ENCODE measurements at regions not wholly inside any gene's neighbourhood (a gene's known extent, or its start where the extent isn't known, plus 50 kb on each side); places are given as distances from the start of the nearest gene placed in this dataset.
"Not testable (repeated sequence)": the region's sequence is repeated elsewhere in the genome, so short reads cannot be mapped to it uniquely, and the experiment has no call there.

DNA sequence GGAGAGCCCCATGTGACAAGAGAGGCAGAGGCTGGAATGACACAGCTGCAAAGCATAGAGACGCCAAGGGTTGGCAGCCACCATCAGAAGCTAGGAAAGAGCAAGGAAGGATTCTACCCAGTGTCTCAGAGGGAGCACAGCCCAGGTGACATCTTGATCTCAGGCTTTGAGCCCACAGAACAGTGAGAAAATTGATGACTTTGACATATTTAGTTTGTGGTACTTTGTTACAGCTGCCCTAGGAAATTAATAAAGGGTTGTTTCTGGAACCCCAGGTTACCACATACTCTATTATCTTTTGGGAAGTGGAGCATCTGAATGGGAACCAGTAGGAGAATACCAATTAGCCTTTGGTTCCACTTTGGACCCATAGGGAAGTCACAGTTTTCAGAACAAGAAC is 231.7 kb downstream of the ZNF621 start:
- DNase-seq: no peak

DNA sequence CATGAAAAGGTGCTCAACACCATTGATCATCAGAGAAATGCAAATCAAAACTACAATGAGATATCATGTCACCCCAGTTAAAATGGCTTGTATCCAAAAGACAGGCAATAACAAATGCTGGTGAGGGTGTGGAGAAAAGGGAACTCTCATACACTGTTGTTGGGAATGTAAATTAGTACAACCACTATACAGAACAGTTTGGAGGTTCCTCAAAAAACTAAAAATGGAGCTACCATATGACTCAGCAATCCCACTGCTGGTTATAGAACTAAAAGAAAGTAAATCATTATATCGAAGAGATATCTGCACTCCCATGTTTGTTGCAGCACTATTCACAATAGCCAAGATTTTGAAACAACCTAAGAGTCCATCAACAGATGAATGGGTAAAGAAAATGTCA is 238.0 kb downstream of the ZNF621 start:
- DNase-seq: not testable (repeated sequence)

DNA sequence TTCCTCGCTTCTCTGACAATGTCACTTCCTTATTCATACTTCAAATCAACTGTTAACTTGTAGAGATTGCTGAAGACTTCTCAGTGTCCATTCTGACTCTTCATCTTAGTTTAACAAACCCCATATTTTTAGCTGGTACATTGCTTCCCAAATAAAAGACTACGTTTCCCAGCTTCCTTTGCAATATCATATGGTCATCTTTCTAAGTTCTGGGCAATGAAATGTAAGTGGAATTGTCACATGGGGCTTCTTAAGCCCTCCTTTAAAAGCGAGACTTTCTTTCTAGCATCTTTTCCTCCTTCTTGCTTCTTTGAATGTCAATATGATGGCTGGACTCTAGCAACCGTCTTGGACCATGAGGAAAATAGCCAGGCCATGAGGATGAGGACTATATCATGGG is 239.0 kb downstream of the ZNF621 start:
- DNase-seq: no peak

DNA sequence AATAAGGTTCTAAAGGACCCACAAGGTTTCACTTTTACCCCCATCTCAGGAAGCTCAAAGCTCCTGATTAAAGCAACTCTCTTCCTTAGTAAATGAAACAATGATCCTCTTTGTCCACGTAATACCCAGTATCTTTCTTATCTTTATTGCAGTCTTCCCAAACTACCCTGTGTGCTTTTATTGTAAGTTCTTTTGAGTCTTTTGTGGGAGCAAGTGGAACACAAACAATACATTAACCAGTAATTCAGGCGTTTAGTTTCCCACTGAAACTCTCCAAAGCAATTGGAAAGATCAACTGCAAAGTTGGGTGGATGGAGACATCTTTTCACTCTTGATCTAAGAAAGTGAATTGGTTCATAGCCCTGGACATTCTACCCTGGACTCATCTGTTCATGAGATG is 240.0 kb downstream of the ZNF621 start:
- DNase-seq: peak in 1 of 2 experiments; percentile 29

DNA sequence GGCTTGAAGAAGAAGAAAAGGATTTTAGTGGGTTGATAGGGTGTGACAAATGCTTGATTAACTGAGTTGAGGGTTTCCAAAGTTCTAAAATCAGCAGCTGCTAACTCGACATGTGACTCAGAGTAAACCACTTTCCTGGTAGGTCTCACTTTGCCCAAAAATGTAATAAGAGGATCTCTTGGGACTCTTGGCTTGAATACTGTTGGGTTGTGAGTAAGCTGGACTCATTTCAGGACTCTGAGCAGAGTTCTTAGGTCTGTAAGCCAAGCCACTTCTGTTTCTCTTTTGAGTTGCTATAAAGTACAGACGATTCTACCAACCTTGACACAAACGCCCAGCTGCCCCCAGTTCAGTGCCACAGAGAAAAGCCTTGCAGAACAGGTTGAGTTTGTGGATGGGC is 241.1 kb downstream of the ZNF621 start:
- DNase-seq: no peak

DNA sequence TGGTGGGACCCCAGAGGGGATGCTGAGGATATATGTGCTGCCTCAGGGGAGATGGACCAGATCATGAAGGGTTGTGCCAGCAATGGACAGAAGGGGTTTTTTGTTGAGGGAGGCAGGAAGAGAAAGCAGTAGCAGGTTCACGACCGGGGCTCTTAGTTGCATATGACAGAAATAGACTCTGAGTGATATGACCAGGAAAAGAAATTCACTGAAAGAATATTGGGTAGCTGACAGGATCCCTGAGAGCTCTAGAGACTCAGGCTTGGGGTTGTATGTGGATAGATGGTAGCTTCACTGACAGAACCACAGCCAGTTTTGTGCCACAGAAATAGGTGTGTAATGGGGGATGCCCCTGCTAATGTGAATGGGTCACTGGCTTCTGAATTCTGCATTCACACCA is 241.6 kb downstream of the ZNF621 start:
- DNase-seq: no peak

DNA sequence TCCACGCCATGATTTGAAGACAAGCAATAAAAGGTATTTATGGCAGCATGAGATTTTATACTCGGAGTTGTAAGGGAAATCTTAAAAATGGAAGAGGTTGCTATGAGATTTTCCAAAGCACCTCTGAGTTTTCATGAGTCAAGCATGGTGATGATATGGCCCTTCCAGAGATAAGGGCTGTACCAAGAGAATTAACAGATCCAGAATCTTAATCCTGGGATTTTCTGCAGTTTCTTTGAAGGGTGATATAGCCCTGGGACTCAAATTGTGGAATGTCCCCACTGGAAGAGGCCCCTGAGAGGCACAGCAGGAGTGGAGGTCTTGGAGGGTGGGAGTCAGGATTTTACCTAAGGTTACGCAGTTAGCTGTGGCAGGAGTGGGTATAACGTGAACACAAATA is 243.3 kb downstream of the ZNF621 start:
- no peak for DNase-seq

DNA sequence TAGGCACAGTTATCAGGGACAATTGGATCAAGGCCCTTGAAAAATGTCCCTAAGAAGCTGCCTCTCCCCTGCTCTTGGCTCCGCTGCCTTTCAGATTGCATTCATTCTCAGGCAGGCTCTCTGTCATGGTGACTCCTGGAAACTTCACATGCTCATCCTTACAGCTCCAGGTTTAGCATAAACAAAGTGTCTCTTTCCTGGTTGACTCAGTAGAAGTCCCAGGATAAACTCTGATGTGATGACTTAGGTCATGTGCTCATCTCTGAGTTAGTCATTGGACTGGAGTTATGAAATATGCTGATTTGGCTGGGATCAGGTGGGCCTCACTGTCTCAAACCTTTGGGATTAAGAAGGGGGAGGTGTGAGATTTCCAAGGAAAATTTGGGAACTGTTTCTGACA is 243.8 kb downstream of the ZNF621 start:
- no peak for DNase-seq

DNA sequence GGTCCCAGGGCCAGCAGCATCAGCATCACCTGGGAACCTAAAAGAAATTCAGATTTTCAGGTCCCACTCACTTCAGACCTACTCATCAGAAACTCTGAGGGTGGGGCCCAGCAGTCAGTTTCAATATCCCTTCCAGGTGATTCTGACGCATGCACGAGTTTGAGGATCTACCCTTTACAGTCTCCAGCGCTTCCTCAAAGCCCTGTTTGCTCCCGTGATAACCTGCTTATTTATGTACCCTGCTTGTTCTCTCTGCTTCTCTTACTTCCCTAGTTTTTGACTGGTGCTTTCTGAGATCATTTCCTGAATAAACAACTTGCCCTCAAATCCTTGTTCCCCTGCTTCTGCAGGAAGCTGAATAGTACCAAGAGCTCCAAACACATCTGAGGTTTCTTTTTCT is 245.3 kb downstream of the ZNF621 start:
- no peak for DNase-seq

DNA sequence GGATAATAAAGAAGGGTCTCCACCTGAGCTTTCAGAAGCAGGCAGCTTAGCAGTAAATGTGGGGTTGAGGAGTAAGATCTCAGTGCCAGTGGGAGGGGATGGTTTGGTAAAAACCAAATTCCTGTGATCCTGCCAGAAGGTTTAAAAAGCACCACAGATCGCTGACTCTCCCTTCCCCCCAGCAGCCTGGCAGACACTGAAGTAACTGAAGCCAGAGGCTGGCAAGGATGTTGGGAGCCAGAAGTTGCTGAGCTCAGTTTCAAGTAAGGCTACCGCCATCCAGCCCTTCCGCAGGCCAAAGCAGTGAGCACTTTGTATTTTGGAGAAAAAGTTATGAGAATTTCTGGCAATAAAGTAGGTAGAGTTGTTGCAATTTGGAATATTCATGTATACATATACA is 246.4 kb downstream of the ZNF621 start:
- no peak for DNase-seq

DNA sequence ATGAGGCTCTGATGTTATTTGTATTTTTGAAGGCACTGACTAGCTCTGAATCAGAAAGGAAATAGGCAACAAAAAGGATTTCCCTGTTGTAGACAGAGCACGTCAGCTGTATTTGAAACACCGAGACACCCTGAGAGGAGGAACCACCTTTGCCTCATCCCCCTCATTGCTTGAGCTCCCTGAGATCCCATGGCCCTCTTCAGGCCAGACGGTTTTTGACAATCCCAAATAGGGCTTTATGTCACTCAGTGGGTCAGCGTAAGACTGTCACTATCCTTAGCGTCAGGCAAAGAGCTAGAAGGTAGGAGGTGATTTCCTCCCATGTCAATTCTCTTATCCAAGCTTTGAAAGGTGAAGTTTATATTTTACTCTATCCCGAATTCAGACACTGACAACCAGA is 254.3 kb downstream of the ZNF621 start:
- DNase-seq: no peak

DNA sequence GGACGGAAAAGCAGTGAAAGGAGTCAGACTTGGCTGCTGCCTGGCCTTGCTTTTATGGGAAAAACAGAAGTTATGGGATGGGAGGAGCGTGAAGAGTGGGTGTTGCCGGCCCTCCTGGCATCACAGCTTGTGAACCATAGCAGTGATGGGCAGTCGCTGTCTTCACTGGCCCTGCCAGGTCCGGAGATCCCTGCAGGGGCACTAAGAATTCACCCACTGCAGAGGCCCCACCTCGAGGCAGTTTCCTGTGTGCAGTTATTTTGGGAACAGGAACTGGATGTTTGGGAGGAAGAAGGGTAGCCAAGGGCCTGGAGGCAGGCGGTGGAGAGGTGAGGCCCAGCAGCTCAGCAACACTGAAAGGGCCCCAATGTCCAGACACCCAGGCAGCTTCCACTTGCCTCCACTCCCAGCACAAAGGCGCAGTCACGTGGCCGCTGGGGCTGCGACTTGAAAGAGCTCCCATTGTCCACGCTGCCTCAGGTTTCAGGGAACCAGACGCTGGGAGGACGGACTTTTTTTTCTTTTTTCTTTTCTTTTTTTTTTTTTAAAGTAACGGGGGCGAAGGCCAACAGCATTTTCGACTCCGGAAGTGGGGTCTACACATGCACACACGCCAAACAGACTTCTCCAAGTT is 255.6 kb downstream of the ZNF621 start:
- DNase-seq: no peak

DNA sequence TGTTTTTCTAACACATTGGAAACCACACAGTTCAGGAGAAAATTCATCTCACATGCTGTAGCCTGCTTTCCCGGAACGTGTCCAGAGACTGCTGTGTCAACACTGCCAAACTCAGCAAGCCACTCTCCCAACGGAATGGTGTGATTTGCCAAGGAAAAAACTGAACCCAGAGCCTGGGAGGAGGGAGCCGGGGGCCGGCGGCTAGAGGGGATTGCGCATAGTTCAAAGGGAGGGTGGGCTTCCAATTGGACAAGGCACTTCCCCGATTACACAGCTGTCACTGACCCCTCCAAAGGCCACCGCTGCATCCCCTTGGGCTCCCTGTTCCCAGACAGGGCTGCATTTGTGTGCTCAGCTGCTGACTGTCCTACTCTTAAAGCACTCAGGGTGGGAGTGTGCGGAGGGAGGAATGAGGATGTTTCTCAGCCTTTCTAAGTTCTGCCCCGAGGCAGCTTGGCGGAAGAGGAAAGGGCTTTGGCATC is 256.2 kb downstream of the ZNF621 start:
- no peak for DNase-seq

DNA sequence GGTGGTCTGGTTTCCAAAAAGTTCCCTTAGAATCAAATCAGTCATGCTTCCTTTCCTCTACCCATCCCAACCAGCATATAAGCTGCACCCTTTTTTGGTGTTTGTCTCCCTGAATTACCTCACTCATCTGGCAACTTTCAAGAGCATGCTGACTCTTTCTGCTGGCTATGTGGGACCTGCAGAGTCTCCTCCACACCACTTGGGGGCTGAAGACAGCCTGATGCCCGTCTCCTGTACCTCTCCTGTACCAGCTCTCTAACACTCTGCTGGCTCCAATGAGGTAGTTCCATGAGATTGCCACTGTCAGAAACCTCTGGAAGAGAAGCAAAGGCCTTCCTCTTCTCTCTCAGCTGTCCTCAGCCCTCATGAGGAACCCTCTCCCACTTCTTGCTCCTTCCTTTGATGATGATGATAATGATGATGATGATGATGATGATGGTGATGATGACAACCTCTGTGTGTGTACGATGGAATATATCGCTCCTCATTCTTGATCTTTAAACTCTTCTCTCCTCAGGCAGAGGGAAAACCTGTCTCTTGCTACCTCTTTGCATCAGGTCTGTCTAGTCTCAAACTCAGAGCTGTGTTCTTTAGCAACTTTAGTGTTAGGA is 257.5 kb downstream of the ZNF621 start:
- DNase-seq: peak in 1 of 2 experiments; percentile 2

DNA sequence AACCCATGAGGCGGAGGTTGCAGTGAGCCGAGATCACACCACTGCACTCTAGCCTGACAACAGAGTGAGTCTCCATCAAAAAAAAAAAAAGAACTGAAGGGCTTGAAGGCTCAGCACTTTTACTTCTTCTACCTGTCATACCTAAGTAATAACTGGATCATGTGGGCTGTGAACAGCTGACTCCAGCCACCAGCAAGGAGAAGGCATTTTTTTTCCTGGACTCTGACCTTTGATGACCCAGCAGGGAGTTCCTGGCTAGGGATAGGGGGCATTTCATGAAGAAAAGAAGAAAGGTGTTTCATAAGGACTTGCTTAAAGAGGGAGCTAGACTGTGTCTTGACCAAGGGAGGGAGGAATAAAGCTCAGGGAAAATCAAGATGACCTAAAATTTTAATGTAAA is 266.0 kb downstream of the ZNF621 start:
- DNase-seq: no peak

DNA sequence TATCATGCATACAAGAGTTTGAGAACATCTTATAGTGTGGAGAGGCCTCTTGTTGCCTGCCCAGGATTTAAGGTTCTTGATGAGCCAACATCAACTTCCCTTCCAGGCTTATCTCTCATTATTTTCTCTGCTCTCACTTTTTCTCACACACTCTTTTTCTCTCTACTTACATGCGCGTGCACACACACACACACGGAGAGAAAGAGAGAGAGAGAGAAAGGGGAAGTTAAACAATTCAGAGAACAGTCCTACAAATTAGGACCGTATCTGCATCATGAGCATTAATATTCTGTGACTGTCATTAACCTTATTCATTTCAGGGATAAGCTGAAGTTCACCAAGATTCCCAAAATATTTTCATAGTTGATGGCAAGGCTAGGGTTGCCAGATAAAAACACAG is 269.0 kb downstream of the ZNF621 start:
- no peak for DNase-seq

DNA sequence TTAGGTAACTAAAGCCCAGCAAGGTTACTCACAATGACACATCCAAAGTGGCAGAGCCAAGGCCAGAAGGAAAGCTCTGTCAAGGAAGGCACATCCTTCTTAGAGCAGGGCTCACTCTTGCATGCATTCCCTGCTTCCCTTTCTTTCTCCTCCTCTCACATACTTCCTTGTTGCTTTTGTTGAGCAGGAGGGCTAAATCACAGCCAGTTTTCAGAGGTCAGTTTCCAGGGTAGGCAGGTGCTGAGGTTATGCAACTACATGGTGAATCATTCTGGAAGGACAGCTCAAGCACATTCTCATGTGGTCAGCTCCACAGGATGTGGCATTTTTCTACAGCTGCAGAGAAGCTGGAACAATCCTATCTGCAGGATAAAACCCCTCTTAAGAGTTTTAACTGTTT is 275.6 kb downstream of the ZNF621 start:
- no peak for DNase-seq

DNA sequence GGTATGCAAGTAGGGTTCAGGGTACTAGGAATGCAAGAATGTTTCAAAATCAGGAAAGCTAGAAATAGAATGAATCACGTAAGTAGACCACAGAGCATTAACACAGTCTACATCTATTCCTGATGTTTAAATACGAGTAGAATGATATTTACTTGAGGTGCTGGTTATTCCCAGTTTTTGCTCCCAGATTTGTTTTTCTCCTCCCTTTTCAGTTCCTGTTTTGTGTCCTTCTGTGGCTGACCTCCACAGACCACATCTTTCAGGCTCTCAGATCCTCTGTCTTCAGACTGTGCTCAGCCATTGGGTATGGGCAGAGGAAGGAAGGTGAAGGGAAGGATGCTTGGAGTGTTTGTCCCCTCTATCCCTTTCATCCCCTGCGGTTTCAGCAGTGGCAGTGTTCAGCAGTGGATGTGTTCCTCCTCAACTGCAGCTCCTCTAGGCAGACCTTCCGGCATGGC is 276.6 kb downstream of the ZNF621 start:
- no peak for DNase-seq

DNA sequence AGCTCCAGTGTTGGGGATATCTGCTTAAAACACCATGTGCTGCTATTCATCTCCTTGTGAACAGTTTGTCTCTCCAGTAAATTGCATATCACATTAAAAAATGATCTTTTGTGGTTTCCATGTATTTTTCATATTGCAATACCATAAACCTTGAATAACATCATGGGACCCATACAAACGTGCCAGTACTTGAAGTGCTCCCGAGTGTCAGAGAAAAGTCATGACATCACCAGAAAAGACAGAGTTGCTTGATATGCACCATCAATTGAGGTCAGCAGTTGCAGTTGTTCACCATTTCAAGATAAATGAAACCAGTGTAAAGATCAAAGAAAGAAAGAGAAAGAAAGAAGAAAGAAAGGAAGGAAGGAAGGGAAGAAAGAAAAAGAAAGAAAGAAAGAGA is 278.6 kb downstream of the ZNF621 start:
- no peak for DNase-seq

DNA sequence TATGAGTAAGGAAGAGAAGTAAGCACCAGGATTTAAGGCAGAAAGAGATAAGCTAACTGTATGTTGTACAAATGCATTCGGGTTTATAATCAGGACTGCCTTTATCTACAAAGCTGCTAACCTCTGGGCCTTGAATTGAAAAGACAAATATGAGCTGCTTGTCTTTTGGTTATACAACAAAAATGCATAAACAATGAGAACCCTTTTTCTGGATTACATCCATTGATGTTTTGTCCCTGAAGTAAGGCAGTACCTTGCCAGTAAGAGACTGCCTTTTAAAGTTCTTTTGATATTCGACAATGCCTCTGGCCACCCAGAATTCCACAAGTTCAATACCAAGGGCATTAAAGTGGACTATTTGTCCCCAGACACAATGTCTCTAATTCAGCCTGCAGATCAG is 280.7 kb downstream of the ZNF621 start:
- no peak for DNase-seq

DNA sequence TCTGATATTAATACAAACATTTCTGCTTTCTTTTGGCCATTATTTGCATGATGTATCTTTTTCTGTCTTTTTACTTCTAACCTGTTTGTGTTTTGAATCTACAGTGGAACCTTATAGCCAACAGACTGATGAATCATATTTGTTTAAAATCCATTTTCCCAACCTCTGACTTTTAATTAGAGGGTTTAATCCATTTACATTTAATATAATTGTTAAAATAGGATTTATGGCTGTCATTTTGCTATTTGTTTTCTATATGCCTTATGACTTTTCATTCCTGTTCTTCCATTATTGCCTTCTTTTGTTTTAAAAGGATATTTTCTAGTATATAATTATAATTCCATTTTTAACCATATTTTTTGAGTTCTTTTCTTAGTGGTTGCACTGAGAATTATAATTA is 286.1 kb downstream of the ZNF621 start:
- DNase-seq: no peak

DNA sequence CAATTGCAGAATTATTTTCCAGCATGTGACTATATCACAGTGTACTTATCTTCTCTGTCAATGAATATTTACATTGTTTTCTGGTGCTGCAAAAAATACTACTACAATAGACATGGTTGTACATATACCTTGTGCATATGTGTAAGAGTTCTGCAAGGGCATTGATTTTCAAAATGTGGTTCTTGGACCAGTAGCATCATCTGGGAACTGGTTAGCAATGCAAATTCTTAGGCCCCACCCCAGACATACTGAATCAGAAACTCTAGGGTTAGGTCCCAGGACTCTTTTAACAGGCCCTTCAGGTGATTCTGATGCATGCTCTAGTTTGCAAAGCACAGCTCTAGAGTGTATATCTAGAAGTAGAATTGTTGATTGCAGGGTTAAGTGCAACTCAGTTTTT is 292.3 kb downstream of the ZNF621 start:
- DNase-seq: no peak

DNA sequence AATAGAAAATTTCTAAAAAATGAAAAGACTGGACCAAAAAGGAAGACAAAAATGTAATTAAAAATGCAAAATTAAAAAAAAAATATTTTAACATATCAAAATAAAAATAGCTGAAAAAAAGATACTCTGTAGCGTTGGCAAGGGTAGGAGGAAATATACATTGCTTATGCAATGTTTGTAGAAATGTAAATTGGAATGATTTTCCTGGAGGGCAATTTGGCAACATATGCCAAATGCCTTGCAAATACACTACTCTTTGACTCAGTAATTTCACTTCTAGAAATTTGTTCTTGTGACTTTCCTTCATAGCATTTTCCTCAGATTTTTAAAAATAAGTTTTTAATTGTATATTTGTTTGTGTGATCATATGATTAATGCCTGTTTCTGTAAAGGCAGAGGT is 296.6 kb downstream of the ZNF621 start:
- no peak for DNase-seq

DNA sequence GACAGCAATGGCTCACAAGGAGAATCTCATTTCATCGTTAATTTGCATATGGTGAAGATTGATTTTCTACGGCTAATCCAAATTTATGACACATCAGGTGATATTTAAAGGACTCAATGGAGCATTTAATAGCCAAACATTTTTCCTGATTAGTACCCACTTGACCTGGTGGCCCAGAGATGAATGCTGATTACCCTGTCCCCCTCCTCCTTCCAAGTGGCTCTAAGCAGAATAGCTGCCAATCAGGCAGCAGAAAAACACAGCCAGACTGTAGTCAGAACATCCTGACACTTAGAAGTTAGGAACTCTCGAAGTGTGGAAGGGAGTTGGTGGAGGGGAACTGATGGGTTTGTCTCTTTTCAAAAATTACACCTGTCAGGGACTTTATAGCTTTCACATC is 302.5 kb downstream of the ZNF621 start:
- peak in 1 of 2 experiments; percentile 30 for DNase-seq

Data from NCI-H526 (cell line).